Central memory CD4-positive, alpha-beta T cell (primary cell): ENCODE measurements at regions not wholly inside any gene's neighbourhood (a gene's known extent, or its start where the extent isn't known, plus 50 kb on each side); places are given as distances from the start of the nearest gene placed in this dataset.

Experiments
- DNase-seq: peaks from one replicate; pipeline ENCODE4 v3.0.0; 2022

DNA sequence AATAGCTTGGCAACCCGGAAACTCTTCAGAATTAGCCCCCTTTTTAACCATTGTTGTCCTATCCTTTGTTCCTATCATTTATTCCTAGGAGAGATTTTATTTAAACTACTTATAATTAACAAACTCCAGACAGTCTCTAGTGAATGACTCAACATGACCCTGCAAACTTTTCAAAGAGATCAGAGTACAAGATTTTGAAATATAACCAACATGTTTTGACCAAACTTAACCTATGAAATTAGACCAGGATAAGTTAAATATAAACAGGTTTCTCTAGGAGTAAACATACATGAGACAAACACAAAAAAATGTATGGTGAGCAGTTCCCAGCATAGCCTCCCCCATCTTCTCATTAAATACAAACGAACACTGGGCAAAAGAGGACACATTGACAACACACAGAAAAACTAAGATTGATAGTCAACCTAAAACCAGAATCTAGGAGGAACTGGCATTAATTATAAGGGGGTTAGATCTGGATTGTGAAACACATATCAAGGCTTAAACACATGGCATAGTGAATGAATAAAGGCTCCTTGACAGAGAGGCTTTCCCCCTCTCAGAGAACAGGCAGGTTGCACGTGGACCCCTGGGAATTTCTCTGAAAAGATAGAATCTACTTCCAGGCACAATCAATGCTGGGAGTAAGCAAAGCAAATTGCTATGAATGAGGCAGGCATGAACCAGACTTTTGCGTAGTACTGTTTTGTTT, 284.1 kb downstream of the IRS1 start:
- no peak for DNase-seq

DNA sequence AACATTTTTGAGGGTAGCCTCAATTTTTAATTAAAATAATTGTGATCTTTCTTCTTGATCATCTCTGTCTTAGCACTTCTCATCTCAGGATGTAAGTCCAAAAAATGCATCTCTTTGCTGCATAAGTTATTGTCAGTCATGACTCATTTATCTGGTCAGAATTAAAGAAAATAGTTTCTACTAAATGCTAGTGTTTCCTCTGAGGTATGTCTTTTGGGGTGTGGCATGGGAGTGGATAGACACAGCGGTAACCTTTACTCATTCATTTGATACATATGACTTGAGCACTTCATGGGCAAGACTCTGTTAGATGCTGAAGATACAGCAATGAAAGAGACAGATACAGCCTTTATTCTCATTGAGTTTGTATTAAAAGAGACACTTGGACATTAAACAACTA, 284.7 kb downstream of the IRS1 start:
- DNase-seq, result no peak

DNA sequence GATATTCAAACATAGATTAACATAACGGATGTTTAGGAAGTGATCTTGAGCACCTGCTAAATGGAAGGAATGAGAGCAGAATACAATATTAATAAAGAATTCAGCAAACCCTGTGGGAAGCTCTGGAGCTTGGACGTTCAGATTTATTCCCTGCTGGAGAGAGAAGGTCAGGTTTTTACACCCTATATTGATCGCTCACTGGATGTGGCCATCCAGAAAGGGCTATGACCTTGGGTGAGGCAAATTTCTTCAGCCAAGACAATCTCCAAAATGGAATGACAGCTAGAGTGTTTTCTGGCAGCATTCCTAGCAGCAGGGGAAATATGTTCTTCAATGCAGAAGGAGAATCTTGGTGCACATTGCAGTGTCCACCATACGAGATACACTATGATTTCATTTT, 288.3 kb downstream of the IRS1 start:
- DNase-seq, result no peak

DNA sequence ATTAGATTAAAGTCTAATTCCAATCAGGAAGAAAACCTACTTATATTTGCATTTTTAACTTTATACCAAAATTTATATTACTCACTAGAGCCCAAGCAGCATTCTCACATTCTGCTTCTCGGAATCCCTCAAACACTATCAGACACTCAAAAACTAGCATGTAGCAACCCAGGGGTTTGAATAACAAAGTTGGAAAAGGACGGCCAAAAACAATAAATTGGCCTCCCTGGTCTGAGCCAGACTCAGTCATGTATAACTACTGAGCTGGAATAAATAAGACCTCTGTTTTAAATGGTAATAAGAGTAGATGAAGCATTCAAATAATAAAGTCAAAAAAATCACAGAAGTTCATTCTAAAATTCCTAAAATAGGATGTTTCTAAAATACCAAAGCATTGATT, 290.9 kb downstream of the IRS1 start:
- DNase-seq, result no peak

DNA sequence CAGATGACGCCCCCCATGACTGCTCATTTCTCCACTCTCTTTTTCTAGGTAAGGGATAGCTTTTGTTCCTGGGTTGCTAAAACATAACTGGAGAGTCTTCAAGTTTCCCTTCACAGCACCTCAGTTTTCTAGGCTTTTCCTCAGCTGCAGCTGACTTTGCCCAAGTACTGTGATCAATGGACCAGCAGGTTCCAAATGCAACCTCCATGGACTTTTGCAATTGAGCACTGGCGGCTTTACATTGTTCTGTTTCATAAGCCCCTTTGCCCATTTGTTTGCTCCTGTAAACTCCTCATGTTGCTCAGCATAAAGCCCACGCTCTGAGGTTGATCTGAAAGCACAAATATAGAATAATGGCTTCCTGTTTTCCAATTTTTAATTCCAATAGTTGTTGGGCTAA, 291.6 kb downstream of the IRS1 start:
- DNase-seq, result no peak

DNA sequence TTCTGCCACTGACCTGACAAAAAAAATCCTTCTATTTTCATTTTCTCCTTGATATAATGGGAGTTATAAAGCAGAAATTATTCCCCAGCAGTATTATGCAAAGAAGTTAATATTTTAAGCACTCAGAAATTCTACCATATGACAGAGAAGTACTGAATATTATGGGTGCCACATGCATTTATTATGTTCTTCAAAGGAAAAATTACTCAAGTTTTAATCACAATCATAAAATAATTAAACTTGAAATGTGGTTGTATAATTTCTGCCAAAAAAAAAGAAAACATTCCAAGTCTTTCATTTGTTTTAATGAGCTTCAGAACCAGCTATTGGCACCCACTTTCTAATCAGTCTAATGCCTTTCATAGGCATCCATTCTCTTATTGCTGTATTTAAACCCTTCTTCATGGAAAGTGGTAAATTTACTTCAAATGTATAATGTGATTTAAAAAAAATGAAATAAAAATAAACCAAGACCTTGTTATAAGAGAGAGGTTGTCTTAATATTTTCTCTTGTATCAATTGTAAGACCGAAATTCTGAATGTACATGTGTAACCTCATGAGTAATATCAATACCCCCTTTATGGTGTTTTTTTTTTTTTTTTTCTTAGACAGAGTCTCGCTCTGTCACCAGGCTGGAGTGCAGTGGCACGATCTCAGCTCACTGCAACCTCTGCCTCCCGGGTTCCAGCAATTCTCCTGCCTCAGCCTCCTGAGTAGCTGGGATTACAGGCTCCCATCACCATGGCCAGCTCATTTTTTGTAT, 302.3 kb downstream of the IRS1 start:
- DNase-seq, result no peak

DNA sequence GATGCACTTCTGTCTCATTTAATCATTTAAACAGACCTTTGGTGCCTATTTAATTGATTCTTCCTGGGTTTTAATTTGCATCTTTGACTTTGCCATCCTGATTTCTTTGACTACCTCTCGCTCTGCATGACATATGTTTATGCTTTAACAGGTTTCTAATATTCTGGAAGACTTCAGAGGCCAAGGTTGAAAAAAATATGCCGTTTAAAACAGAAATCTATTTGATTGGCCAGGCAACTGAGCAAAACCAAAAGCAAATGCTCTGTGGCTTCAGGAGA, 303.4 kb downstream of the IRS1 start:
- no peak for DNase-seq

DNA sequence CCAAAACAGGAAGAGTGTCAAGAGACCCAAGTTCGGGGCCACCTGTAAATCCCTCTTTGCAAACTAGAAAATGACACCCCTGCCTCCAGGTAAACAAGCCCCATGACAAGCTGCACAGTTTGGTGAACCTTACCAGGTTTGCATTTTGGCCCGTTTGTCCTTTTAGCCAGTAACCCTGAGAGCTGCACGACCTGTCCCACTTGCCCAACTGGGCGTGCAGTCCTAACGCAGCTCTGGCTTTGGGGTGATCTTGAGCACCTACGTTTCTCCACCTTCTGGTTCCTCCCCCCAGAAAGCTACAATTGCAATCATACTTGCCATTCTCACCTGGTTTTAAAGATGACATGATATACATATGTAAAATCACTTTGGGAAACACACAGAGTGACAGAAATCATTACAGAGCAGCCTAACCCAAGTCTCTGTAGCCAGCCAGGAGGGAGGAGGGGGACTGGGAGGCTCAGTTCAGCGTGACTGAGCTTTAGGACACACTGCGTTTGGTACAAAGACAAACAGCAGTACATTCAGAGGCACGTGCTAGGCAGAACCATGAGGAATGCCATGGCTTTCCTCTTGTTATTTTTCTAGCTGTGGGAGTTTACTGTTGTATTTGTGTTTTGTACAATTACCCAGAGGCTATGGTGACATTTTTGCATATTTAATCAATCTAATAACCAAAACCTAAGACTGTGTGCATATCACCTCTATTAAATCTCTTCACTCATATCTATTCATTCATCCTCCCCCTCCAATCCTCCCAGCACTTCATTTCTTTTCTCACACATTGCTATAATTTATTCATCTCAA, 304.0 kb downstream of the IRS1 start:
- no peak for DNase-seq

DNA sequence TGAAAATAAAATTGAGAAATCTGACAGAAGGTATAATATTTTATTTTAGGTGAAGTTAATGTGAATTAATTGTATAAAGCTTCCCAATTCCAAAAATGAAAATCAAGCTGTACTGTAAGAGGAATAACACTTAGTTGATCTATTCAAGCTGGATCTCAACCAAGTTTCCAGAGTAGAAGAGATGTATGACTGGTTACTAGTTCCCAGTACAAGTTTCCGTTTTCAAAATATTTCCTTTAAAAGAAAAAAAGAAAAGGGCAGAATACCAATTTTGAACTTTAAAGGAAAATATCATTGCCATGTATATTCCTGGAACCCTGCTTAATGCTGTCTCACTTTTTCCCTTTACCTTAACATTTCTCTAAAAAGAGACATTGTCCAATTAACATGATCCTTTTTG, 308.5 kb downstream of the IRS1 start:
- DNase-seq, result no peak

DNA sequence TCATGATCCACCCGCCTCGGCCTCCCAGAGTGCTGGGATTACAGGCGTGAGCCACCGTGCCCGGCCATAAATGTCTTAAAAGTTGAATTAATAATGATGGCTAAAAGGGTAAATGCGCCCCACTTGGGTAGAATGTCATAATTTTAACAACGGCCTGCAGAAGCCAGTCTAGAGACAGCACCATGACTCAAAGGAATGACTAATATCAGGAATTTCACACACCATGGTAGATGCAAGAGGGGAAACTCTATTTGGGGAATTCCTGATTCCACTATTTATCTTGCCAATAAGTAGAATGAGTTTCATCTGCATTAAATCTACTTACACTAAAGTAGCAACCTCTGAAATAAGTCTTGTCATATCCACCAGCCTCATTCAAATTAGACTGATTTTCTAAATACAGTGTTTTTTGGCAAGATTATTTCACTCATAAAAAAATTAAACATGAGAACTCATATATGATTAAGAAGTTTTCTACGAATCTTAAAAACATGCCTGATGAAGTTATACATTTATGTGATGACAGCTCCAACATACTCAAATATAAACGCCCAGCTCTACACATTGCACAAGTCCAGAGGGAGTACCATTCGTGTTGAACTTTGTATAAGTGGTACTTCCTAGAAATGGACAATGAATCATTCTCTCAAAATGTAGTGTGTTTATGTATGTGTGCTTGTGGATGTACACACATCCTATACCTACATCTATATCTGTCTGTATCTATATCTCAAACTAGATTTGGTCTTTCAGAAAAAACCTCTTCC, 309.7 kb downstream of the IRS1 start:
- DNase-seq, result no peak

DNA sequence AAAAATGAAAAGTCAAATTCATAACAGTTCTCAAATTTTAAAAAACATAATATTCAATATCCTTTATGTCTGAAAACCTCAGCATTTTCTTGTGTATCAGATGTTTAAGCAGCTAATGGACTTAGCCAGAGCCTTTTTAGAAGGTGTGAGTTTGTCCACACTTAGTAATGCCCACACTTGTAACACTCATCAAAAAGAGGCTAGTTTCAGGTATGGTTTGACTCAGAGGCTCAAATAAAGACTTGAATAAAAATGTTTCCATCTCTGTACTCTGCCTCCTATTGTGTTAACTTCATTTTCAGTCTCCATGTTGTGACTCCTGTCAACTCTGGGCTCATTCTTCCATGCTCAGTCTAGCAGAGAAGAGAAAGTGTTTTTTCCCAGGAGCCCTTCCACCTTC, 311.6 kb downstream of the IRS1 start:
- no peak for DNase-seq

DNA sequence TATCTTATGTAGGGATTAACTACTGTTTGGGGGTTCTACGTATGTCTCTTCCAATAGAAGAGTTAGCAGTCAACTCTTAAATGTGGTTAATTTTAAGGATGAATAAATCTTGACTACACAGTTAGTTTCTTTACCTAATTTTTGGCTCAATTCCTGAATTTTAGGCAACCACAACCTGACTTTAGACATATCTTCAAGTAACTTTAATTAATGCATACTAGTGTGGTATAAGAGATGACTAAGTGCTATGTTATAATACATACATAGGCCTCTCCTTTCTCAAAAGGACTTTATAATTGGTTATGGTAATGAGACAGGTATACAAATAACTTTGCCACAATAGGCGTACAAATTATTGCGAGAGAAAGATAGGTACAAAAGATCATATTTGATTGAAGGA, 312.0 kb downstream of the IRS1 start:
- no peak for DNase-seq

DNA sequence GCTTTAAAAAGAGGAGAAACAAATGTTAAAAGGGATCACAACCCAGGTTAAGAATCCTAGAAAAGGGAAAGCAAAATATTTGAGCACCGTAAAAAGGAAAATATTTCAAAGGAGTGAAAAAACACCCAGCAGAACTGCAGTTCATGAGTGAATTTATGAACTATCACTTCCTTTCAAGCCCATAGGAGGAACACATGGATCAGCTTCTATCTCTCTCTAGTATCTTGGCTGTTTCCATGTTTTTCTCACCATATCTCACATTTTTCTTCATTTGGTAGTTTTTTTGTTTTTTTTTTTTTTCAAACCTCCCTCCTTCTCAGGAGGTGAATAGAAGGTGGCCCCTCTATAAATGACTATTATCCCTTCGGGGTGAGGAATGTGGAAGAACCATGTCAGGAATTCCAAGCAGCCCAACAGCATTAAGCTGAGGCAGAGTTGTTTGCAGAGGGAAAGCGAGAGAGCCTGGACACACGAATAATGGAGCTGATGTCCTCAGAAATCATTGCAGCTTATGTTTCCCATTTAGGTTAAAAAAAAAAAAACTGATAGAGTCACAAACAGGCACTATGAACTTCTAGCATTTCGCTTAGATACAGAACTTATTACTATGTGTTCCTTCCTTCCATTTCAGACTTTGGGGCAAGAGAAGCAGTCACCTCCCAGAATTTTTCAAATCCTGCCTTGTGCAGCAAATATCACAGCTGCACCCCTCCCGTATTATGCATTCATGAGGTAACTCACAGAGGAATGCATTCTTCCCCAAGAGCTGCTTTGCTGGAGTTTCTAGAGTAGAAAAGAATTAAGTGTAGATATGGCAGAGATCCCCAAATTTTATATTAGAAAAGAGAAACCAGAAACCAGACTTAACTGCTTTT, 315.6 kb downstream of the IRS1 start:
- no peak for DNase-seq

DNA sequence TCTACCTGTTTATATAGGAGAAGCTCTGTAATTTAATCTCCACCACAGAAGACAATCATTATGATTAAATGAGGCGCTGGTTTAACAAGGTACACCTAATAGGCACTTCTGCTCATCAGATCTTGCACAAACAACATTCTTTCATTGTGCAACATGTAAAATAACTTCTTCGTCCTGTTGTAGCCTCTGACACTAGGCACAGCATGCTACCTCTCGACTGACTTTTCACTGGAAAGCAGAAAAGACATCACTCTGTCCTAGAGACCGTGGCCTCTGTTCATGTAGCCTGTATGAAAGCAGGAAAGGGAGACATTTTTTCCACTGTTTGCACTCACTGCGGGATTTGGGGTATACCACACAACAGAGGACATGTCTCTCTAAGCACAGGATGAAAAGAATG, 316.5 kb downstream of the IRS1 start:
- no peak for DNase-seq

DNA sequence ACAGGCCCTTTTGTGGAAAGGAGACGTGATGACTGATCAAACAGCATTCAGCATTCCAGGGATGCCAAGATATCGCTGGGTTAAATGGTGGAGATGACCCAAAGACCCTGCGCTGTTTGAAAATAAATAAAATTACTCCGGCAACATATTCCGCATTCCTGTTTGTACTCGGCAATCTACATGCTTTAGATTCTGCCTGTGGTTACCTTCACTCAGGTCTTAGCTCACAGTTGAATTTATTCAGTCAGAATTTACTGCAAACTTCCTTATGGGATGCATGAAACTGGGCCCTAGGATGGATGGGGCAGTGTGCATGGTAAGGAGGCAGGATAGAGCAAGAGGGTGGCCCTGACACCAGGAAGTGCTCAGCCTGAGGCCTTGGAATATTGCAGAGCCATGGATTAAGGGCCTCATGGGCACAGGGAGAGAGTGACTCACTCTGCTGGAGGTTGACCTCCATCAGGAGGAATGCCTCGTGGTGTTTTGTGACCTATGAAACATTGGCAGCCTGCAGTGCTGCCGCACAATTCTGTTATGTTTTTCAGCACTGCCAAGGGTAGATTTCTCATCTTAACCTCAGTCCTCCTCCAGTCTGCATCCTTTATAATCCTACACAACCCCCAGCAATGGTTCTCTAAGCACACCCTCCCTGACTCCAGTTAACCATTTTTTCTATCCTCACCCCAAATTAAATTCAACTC, 321.4 kb downstream of the IRS1 start:
- no peak for DNase-seq

DNA sequence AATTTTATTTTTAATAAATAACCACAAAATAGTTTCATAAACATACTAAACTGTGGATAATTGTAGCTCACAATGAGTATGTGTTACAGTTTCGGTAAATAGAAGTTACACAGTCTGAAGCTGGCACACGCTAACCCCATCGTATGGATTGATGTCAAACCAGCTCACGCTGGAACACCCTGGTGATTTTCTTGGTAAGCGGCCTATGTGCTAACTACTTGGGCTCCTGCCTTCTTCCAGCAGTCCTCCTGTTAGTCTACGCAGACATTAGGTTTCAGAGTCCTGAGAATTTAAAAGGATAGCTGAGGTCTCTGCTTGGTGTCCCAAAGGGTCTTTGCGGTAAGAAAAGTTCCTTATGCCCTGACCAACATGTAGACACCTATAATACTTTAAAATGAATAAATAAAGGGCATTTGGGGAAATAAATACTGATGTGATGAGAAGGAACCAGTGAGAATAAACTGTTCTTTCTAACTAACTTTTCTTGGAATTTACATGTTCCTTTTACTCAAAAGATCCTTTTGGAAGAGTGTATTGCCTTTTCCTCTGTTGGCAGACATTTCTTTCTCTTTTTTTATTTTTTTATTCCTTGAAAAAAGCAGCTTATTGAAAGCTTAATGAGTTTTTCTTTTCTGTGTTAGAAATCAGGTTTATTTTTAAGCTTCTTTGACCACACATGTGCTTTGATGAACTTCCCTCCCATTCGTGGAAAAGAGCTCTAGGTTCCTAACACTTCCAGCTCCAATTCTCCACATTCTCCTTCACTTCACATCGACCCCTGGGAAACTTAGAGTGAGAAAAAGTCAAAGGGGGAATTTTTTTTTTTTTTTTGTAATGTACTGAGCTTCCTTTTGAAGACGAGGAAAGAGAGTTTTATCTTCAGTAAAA, 322.2 kb downstream of the IRS1 start:
- no peak for DNase-seq

DNA sequence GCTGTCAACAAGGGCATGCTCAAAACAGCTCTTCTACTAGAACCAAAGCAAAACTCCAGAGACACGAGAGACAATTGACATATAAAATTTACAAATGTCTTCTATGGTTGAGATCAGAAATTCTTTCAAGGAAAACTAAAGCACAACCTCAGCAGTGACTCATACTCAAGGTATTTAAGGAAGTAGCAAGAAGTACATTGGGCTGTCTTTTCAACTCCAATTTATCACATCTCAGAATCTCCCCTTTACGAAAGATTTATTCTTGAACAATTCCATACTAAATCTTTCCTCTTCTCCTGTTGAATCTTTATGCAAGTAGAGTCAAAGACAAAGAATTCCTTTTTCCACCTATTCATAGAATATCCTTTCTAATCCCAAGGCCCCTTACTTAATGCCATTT, 324.0 kb downstream of the IRS1 start:
- no peak for DNase-seq

DNA sequence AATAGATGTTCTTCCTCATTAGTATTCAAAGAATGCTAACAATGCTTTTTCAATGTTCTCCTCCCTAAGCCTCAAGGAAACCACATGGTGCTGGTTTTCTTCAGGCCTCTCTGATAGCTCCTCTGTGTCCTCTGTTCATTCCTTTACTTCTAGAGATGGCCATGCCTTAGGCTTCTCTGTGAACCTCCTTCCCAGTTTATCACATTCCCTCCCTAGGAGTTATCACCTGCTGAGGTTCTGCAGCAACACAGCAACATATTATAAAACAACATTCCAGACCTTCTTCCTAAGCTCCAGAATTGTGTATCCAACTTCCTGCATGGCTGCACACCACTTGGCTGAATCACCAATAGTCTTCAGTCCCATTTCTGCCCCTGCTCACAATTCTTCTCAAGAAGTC, 325.5 kb downstream of the IRS1 start:
- DNase-seq, result no peak

DNA sequence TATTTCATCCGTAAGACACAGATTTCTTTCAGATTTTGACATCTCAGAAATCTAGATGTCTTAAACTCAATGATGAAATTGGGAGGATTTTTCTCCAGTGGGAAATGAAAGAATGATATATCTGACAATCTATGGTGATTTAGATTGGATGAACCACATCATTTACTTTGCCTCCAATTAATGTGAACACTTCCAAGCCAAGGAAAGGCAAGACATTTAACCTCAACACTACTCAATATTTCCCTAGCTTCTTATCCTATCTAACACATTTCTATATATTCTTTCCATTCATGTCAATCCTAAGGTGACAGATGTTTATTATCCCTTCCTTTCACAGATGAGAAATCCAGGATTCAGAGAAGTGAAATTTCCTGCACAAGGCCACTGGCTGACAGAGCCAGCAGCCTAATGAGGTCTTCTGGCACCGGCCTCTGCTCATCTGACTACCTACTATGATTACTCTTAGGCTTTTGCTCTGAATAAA, 327.6 kb downstream of the IRS1 start:
- DNase-seq, result no peak

DNA sequence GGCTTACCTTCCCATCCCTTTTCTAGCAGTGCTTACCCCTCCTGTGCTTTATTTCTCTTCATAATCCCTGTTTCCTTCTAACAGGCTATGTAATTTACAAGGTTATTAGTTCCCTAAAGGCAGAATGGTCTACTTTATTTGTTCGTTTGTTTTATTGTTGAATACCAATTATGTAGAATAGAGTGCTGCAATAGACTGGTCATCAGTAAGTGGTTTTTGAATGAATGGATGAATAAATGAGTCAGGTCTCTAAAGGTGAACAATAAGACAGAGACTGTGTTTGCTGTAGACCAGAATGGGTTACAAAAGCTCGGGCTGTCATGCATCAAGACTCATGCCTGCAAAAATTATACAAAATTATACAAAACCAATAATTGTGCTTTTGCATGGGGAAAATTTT, 332.0 kb downstream of the IRS1 start:
- no peak for DNase-seq
